ENCODE measurements at regions not wholly inside any gene's neighbourhood (a gene's known extent, or its start where the extent isn't known, plus 50 kb on each side); places are given as distances from the start of the nearest gene placed in this dataset.

- WGBS, 2 donors = 69 to 73% methylated on average over 3 of the region's 3 CpGs
- intact Hi-C loops (cut with DNase I) = no loop called here
- no peak overlapping the region for H3K4me3 ChIP-seq
These were observed 149.8 kb upstream of the SLC28A3 start for GRCh38 chr9:84490206-84490841.

GRCh38 chr9:84490842-84491325 is 150.3 kb upstream of the SLC28A3 start:
- no peak for DNase-seq
- no peak for ATAC-seq
- Histone ChIP-seq H3K4me3 (no peak overlapping the region), H3K27me3 (peaks cover 0 to 5% (median 0%) of the 10 kb centered on the region in 7 donors), H3K36me3 (no peaks in the 10 kb centered on the region), H3K4me1 (no peaks in the 10 kb centered on the region), H3K9me3 (no peaks in the 10 kb centered on the region), H3K27ac (no peak overlapping the region)
- WGBS, 2 donors = 86 to 93% methylated on average over 1 of the region's 1 CpG
- TF ChIP-seq CTCF (IDR thresholded peaks at IDR 0.05) = no peak
- intact Hi-C loops (cut with DNase I) = no loop called here

More at GRCh38 chr9:84490206-84490841, 149.8 kb upstream of the SLC28A3 start:
- no peaks in the 10 kb centered on the region for H3K9me3 ChIP-seq
- H3K36me3 ChIP-seq = no peaks in the 10 kb centered on the region
- DNase-seq (no peak), ATAC-seq (no peak)
- no peak for TF ChIP-seq CTCF (IDR thresholded peaks at IDR 0.05)
- H3K27me3 ChIP-seq = peaks cover 0 to 5% (median 0%) of the 10 kb centered on the region in 7 donors
- H3K4me1 ChIP-seq = no peaks in the 10 kb centered on the region
- no peak overlapping the region for H3K27ac ChIP-seq

- Histone ChIP-seq H3K27me3 (peaks cover 0 to 5% (median 0%) of the 10 kb centered on the region in 7 donors), H3K4me1 (no peaks in the 10 kb centered on the region), H3K36me3 (no peaks in the 10 kb centered on the region), H3K4me3 (no peak overlapping the region), H3K27ac (no peak overlapping the region), H3K9me3 (no peaks in the 10 kb centered on the region)
- no peak for ATAC-seq
- WGBS, 2 donors = 62 to 73% methylated on average over 3 of the region's 3 CpGs
- intact Hi-C loops (cut with DNase I) = no loop called here
- no peak for DNase-seq
- TF ChIP-seq CTCF (IDR thresholded peaks at IDR 0.05) = no peak
These were observed 152.0 kb upstream of the SLC28A3 start for GRCh38 chr9:84492366-84493159.

GRCh38 chr9:84493284-84493947 is 152.9 kb upstream of the SLC28A3 start:
- ATAC-seq = no peak

More at GRCh38 chr9:84493284-84493947, 152.9 kb upstream of the SLC28A3 start:
- Histone ChIP-seq H3K4me1 (no peaks in the 10 kb centered on the region), H3K4me3 (no peak overlapping the region), H3K27ac (no peak overlapping the region), H3K9me3 (no peaks in the 10 kb centered on the region), H3K36me3 (no peaks in the 10 kb centered on the region), H3K27me3 (peaks cover 0 to 9% (median 0%) of the 10 kb centered on the region in 7 donors)
- DNase-seq = no peak
- 67 to 72% methylated on average over 6 of the region's 6 CpGs for WGBS, 2 donors
- intact Hi-C loops (cut with DNase I) = no loop called here
- no peak for TF ChIP-seq CTCF (IDR thresholded peaks at IDR 0.05)
